ENCODE measurements at regions not wholly inside any gene's neighbourhood (a gene's known extent, or its start where the extent isn't known, plus 50 kb on each side); places are given as distances from the start of the nearest gene placed in this dataset.

GRCh38 chr2:146173934-146174333 is 1654.0 kb upstream of the ZEB2 start:
- Histone ChIP-seq H3K27ac (no peak overlapping the region), H3K9me3 (peaks cover 0 to 5% (median 0%) of the 10 kb centered on the region in 4 donors), H3K36me3 (no peaks in the 10 kb centered on the region), H3K27me3 (no peaks in the 10 kb centered on the region), H3K4me3 (no peak overlapping the region), H3K4me1 (no peaks in the 10 kb centered on the region)
- TF ChIP-seq, protein P1, sequence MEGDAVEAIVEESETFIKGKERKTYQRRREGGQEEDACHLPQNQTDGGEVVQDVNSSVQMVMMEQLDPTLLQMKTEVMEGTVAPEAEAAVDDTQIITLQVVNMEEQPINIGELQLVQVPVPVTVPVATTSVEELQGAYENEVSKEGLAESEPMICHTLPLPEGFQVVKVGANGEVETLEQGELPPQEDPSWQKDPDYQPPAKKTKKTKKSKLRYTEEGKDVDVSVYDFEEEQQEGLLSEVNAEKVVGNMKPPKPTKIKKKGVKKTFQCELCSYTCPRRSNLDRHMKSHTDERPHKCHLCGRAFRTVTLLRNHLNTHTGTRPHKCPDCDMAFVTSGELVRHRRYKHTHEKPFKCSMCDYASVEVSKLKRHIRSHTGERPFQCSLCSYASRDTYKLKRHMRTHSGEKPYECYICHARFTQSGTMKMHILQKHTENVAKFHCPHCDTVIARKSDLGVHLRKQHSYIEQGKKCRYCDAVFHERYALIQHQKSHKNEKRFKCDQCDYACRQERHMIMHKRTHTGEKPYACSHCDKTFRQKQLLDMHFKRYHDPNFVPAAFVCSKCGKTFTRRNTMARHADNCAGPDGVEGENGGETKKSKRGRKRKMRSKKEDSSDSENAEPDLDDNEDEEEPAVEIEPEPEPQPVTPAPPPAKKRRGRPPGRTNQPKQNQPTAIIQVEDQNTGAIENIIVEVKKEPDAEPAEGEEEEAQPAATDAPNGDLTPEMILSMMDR (IDR thresholded peaks at IDR 0.05): no peak
- no peak for TF ChIP-seq POLR2A (IDR thresholded peaks at IDR 0.05)
- DNase-seq: no peak

DNA sequence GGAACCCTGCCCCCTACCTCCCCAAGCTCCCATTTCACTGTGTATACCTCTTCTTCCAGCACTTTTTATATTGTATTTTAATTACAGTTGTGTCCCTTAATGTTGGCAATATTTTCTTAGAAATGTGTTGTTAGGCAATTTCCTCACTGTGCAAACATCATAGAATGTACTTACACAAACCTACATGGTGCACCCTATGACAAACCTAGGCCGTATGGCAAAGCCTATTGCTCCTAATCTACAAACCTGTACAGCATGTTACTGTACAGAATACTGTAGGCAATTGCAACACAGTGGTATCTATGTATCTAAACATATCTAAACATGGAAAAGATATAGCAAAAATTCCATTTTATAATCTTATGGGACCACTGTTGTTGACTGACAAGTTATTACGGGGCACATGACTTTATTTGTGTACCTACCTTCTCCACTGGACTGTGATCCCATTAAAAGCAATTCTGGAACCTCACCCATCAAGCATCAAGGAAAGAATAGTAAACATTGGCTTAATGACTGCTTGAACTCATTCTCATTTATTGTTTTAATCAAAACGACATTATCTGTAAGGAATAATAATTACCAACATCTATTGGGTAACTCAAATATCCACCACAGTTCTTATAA is 1641.5 kb upstream of the ZEB2 start:
- H3K4me3 ChIP-seq: no peak overlapping the region
- no peaks in the 10 kb centered on the region for H3K36me3 ChIP-seq
- no peaks in the 10 kb centered on the region for H3K4me1 ChIP-seq
- H3K9me3 ChIP-seq: no peaks in the 10 kb centered on the region
- H3K27me3 ChIP-seq: no peaks in the 10 kb centered on the region
- DNase-seq: no peak
- no peak overlapping the region for H3K27ac ChIP-seq
- TF ChIP-seq, protein P1 (IDR thresholded peaks at IDR 0.05): no peak
- TF ChIP-seq POLR2A (IDR thresholded peaks at IDR 0.05): no peak

DNA sequence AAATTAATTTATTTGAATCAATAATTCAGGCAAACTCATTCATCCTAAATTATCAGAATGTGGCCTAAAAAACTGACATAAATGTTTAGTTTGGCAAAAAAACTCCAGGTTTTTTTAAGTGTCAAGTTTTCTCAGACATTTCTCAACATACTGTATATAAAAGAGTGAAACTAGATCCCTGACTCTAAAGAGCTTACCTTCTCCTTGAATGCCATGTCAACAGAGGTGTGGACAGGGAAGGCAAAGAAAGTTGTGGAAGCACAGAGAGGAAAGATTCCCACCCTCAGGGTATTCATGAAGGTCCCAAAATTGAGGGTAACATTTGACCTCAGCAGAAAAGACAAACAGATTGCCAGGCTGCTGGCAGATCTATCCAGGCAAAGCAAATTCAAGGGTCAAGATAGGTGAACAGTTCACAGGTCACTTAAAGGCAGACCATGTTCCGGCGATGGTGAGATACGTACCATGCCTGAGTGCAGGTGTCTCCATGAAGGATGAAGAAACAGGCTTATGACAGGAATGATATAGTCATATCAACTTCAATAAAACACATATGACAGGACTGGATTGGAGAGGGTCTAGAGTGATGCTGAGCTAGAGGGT is 1638.3 kb upstream of the ZEB2 start:
- no peak overlapping the region for H3K27ac ChIP-seq
- no peak overlapping the region for H3K4me3 ChIP-seq
- DNase-seq: no peak
- H3K36me3 ChIP-seq: no peaks in the 10 kb centered on the region
- no peaks in the 10 kb centered on the region for H3K9me3 ChIP-seq
- TF ChIP-seq POLR2A (IDR thresholded peaks at IDR 0.05): no peak
- TF ChIP-seq, protein P1 (IDR thresholded peaks at IDR 0.05): no peak
- no peaks in the 10 kb centered on the region for H3K4me1 ChIP-seq
- no peaks in the 10 kb centered on the region for H3K27me3 ChIP-seq

DNA sequence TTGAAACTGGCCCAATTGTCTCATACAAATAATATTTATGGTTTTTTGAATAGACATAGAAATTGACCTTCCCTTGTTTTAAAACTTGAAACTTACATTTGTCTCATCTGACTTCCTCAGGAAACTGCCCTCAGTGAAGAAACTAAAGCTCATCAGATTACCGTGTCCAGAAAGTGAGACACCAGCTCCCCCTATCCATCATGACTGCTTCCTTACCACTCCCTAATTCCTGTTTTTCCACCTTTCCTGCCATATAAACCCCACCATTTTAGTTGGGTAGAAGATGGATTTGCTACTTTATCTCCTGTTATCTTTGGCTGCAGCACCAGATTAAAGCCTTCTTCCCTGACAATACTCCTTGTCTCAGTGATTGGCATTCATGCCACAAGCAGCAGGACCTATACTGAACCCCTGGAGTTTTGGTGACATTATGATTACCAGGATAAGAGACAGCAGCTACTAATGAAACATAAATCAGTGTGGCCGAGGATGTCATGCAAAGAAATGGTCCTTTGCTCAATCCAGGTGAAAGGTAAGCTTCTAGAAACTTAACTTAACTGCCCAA is 1627.6 kb upstream of the ZEB2 start:
- TF ChIP-seq, protein P1 (IDR thresholded peaks at IDR 0.05): no peak
- TF ChIP-seq POLR2A (IDR thresholded peaks at IDR 0.05): no peak
- H3K27ac ChIP-seq: no peak overlapping the region
- H3K4me3 ChIP-seq: no peak overlapping the region
- no peaks in the 10 kb centered on the region for H3K27me3 ChIP-seq
- no peak for DNase-seq
- no peaks in the 10 kb centered on the region for H3K4me1 ChIP-seq
- no peaks in the 10 kb centered on the region for H3K9me3 ChIP-seq
- no peaks in the 10 kb centered on the region for H3K36me3 ChIP-seq

- H3K4me3 ChIP-seq: no peak overlapping the region
- no peak for DNase-seq
Observed at GRCh38 chr2:146143971-146144370, 1624.1 kb upstream of the ZEB2 start.

More at GRCh38 chr2:146143971-146144370, 1624.1 kb upstream of the ZEB2 start:
- H3K27me3 ChIP-seq: no peaks in the 10 kb centered on the region
- H3K4me1 ChIP-seq: no peaks in the 10 kb centered on the region
- H3K36me3 ChIP-seq: no peaks in the 10 kb centered on the region
- no peaks in the 10 kb centered on the region for H3K9me3 ChIP-seq
- H3K27ac ChIP-seq: no peak overlapping the region
- TF ChIP-seq, protein P1 (IDR thresholded peaks at IDR 0.05): no peak
- no peak for TF ChIP-seq POLR2A (IDR thresholded peaks at IDR 0.05)

All from Peyer's patch (tissue), 4 donors.